ENCODE measurements at regions not wholly inside any gene's neighbourhood (a gene's known extent, or its start where the extent isn't known, plus 50 kb on each side); places are given as distances from the start of the nearest gene placed in this dataset.

DNA sequence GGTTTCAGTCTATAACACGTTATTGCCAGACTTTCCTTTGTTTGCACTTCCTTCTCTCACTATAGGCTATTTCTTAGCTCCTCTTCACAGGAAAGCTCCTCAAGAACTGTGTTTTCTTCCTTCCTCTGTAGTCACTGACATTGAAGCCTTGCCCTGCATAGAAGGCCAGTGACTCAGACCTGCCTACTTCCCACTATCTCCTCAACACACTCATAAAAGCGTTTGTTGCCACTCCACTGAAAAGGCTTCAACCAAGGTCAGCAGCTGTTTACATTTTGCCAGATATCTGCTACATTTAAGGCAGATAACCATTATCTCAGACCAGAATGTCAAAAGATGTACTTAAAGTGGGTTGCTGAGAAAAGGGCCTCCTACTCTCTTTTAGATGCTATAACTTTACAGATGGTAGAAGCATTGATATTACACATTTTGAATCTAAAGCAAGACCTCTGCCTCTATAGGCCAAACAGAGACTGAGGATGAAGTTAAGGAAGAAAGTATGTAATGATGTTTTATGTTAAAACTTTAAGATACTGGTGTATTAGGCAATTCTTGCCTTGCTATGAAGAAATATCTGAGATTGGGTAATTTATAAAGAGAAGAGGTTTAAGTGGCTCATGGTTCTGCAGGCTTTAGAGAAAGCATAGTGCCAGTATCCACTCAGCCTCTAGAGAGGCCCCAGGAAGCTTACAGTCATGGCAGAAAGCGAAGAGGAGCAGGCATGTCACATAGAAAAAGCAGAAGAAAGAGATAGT, 233.3 kb upstream of the FLRT2 start:
- H3K27ac ChIP-seq (ENCODE audit: low read depth, low read length, poor library complexity, severe bottlenecking) = no peak overlapping the region
- no peaks in the 10 kb centered on the region for H4K20me1 ChIP-seq (ENCODE audit: insufficient read depth, low read length)
- no peaks in the 10 kb centered on the region for H3K36me3 ChIP-seq (ENCODE audit: insufficient read depth, low read length)
- H2AFZ ChIP-seq (ENCODE audit: low read length) = no peak overlapping the region
- H3F3A ChIP-seq (ENCODE audit: insufficient read depth, low read length) = no peaks in the 10 kb centered on the region
- H3K79me2 ChIP-seq (ENCODE audit: insufficient read depth, low read length) = no peaks in the 10 kb centered on the region
- H3K4me1 ChIP-seq (ENCODE audit: insufficient read depth, low read length, severe bottlenecking) = no peaks in the 10 kb centered on the region
- H3K4me3 ChIP-seq (ENCODE audit: low read depth, low read length, poor library complexity, severe bottlenecking) = no peak overlapping the region
- no peaks in the 10 kb centered on the region for H3K9me3 ChIP-seq (ENCODE audit: low read length)
- no peak overlapping the region for H3K9ac ChIP-seq (ENCODE audit: low read length)
- H3K4me2 ChIP-seq (ENCODE audit: low read length) = no peak overlapping the region
- no peaks in the 10 kb centered on the region for H3K27me3 ChIP-seq (ENCODE audit: insufficient read depth, low read length)
- TF ChIP-seq CTCF (IDR thresholded peaks at IDR 0.05; ENCODE audit: low read length) (no peak), EZH2 (IDR thresholded peaks at IDR 0.05; ENCODE audit: borderline replicate concordance, low read length) (no peak)
- H3K9me2 ChIP-seq (ENCODE audit: low read depth, low read length) = no peaks in the 10 kb centered on the region

DNA sequence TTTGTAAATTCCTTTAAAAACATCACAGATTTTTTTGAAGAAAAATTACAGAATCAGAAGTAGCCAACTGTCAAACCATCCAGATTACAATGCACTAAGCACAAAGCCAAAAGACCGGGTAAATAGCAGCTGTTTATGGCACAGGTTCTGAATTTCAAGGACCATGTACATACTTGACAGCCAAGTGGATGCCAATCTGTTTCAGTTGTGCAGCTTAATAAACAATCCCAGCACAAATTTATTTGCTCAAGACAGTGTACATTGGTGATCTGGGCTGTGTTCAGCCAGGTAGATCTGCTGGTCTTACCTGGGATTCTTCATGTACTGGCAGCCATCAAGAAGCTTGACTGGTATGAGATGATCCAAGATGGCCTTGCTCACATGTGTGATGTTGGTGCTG, 229.8 kb upstream of the FLRT2 start:
- no peaks in the 10 kb centered on the region for H3K9me2 ChIP-seq (ENCODE audit: low read depth, low read length)
- H3F3A ChIP-seq (ENCODE audit: insufficient read depth, low read length) = no peaks in the 10 kb centered on the region
- no peak overlapping the region for H3K9ac ChIP-seq (ENCODE audit: low read length)
- no peaks in the 10 kb centered on the region for H3K79me2 ChIP-seq (ENCODE audit: insufficient read depth, low read length)
- H3K4me1 ChIP-seq (ENCODE audit: insufficient read depth, low read length, severe bottlenecking) = no peaks in the 10 kb centered on the region
- H3K36me3 ChIP-seq (ENCODE audit: insufficient read depth, low read length) = no peaks in the 10 kb centered on the region
- H3K4me3 ChIP-seq (ENCODE audit: low read depth, low read length, poor library complexity, severe bottlenecking) = no peak overlapping the region
- H3K9me3 ChIP-seq (ENCODE audit: low read length) = no peaks in the 10 kb centered on the region
- TF ChIP-seq EZH2 (IDR thresholded peaks at IDR 0.05; ENCODE audit: borderline replicate concordance, low read length) = no peak
- no peak for TF ChIP-seq CTCF (IDR thresholded peaks at IDR 0.05; ENCODE audit: low read length)
- no peaks in the 10 kb centered on the region for H3K27me3 ChIP-seq (ENCODE audit: insufficient read depth, low read length)
- H4K20me1 ChIP-seq (ENCODE audit: insufficient read depth, low read length) = no peaks in the 10 kb centered on the region
- no peak overlapping the region for H3K4me2 ChIP-seq (ENCODE audit: low read length)
- no peak overlapping the region for H2AFZ ChIP-seq (ENCODE audit: low read length)
- no peak overlapping the region for H3K27ac ChIP-seq (ENCODE audit: low read depth, low read length, poor library complexity, severe bottlenecking)

GRCh38 chr14:85301506-85301905, 228.4 kb upstream of the FLRT2 start:
- no peaks in the 10 kb centered on the region for H3K27me3 ChIP-seq (ENCODE audit: insufficient read depth, low read length)
- H3K4me3 ChIP-seq (ENCODE audit: low read depth, low read length, poor library complexity, severe bottlenecking) = no peak overlapping the region

More at GRCh38 chr14:85301506-85301905, 228.4 kb upstream of the FLRT2 start:
- Histone ChIP-seq H4K20me1 (ENCODE audit: insufficient read depth, low read length) (no peaks in the 10 kb centered on the region), H3K27ac (ENCODE audit: low read depth, low read length, poor library complexity, severe bottlenecking) (no peak overlapping the region), H3K4me2 (ENCODE audit: low read length) (no peak overlapping the region), H3F3A (ENCODE audit: insufficient read depth, low read length) (no peaks in the 10 kb centered on the region), H3K4me1 (ENCODE audit: insufficient read depth, low read length, severe bottlenecking) (no peaks in the 10 kb centered on the region), H2AFZ (ENCODE audit: low read length) (no peak overlapping the region), H3K9ac (ENCODE audit: low read length) (no peak overlapping the region), H3K9me2 (ENCODE audit: low read depth, low read length) (no peaks in the 10 kb centered on the region), H3K36me3 (ENCODE audit: insufficient read depth, low read length) (no peaks in the 10 kb centered on the region), H3K79me2 (ENCODE audit: insufficient read depth, low read length) (no peaks in the 10 kb centered on the region), H3K9me3 (ENCODE audit: low read length) (no peaks in the 10 kb centered on the region)
- no peak for TF ChIP-seq CTCF (IDR thresholded peaks at IDR 0.05; ENCODE audit: low read length)
- no peak for TF ChIP-seq EZH2 (IDR thresholded peaks at IDR 0.05; ENCODE audit: borderline replicate concordance, low read length)
